ENCODE measurements at regions not wholly inside any gene's neighbourhood (a gene's known extent, or its start where the extent isn't known, plus 50 kb on each side); places are given as distances from the start of the nearest gene placed in this dataset.

DNA sequence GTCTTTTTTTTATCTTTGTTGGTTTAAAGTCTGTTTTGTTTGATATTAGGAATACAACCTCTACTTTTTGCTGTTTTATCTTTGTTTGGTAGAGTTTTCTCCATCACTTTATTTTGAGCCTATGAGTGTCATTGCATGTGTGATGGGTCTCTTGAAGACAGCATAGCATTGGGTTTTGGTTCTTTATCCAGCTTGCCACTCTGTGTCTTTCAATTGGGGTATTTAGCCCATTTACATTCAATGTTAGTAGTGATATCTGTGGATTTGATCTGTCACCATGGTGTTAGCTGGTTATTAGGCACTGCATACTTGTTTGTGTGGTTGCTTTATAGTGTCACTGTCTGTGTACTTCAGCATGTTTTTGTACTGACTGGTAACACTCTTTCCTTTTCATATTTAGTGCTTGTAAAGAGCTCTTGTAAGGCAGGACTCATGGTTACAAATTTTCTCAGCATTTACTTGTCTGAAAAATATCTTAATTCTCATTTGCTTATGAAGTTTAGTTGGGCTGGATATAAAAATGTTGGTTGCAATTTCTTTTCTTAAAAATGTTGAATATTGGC is 845.5 kb downstream of the TLE4 start:
- TF ChIP-seq, protein P1, sequence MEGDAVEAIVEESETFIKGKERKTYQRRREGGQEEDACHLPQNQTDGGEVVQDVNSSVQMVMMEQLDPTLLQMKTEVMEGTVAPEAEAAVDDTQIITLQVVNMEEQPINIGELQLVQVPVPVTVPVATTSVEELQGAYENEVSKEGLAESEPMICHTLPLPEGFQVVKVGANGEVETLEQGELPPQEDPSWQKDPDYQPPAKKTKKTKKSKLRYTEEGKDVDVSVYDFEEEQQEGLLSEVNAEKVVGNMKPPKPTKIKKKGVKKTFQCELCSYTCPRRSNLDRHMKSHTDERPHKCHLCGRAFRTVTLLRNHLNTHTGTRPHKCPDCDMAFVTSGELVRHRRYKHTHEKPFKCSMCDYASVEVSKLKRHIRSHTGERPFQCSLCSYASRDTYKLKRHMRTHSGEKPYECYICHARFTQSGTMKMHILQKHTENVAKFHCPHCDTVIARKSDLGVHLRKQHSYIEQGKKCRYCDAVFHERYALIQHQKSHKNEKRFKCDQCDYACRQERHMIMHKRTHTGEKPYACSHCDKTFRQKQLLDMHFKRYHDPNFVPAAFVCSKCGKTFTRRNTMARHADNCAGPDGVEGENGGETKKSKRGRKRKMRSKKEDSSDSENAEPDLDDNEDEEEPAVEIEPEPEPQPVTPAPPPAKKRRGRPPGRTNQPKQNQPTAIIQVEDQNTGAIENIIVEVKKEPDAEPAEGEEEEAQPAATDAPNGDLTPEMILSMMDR (IDR thresholded peaks at IDR 0.05; ENCODE audit: insufficient read depth, low read length, poor library complexity, severe bottlenecking): no peak
- no peak for TF ChIP-seq EZH2phosphoT487 (conservative IDR thresholded peaks at IDR 0.05; ENCODE audit: low read length)
